ENCODE measurements at regions not wholly inside any gene's neighbourhood (a gene's known extent, or its start where the extent isn't known, plus 50 kb on each side); places are given as distances from the start of the nearest gene placed in this dataset.

GRCh38 chr4:12545812-12546211, 938.3 kb downstream of the RAB28 start:
- Histone ChIP-seq H3K9ac (ENCODE audit: low read depth, low read length) (no peak overlapping the region), H3K36me3 (ENCODE audit: insufficient read depth, low read length) (no peaks in the 10 kb centered on the region), H3K4me2 (ENCODE audit: low read length) (no peak overlapping the region), H3K27me3 (ENCODE audit: control insufficient read depth, insufficient read depth, low read length) (no peaks in the 10 kb centered on the region), H3K4me1 (ENCODE audit: control insufficient read depth, insufficient read depth, low read length) (no peaks in the 10 kb centered on the region), H3K9me3 (replicated peaks; ENCODE audit: low read length) (peaks cover 11% of the 10 kb centered on the region), H3K4me3 (ENCODE audit: low read length) (no peak overlapping the region)

GRCh38 chr4:12538162-12538561, 946.0 kb downstream of the RAB28 start:
- Histone ChIP-seq H3K36me3 (ENCODE audit: insufficient read depth, low read length) (no peaks in the 10 kb centered on the region), H3K9ac (ENCODE audit: low read depth, low read length) (no peak overlapping the region), H3K9me3 (replicated peaks; ENCODE audit: low read length) (no peaks in the 10 kb centered on the region), H3K4me2 (ENCODE audit: low read length) (no peak overlapping the region), H3K4me1 (ENCODE audit: control insufficient read depth, insufficient read depth, low read length) (no peaks in the 10 kb centered on the region), H3K4me3 (ENCODE audit: low read length) (no peak overlapping the region), H3K27me3 (ENCODE audit: control insufficient read depth, insufficient read depth, low read length) (no peaks in the 10 kb centered on the region)

- no peaks in the 10 kb centered on the region for H3K36me3 ChIP-seq (ENCODE audit: insufficient read depth, low read length)
- H3K4me3 ChIP-seq (ENCODE audit: low read length): no peak overlapping the region
- no peaks in the 10 kb centered on the region for H3K27me3 ChIP-seq (ENCODE audit: control insufficient read depth, insufficient read depth, low read length)
- no peak overlapping the region for H3K9ac ChIP-seq (ENCODE audit: low read depth, low read length)
- no peak overlapping the region for H3K4me2 ChIP-seq (ENCODE audit: low read length)
- H3K4me1 ChIP-seq (ENCODE audit: control insufficient read depth, insufficient read depth, low read length): no peaks in the 10 kb centered on the region
- no peaks in the 10 kb centered on the region for H3K9me3 ChIP-seq (replicated peaks; ENCODE audit: low read length)
Observed at GRCh38 chr4:12534684-12535083, 949.5 kb downstream of the RAB28 start.

GRCh38 chr4:12519426-12519825, 964.7 kb downstream of the RAB28 start:
- Histone ChIP-seq H3K9me3 (replicated peaks; ENCODE audit: low read length) (peaks cover 6% of the 10 kb centered on the region), H3K4me1 (ENCODE audit: control insufficient read depth, insufficient read depth, low read length) (no peaks in the 10 kb centered on the region), H3K27me3 (ENCODE audit: control insufficient read depth, insufficient read depth, low read length) (no peaks in the 10 kb centered on the region), H3K9ac (ENCODE audit: low read depth, low read length) (no peak overlapping the region), H3K4me3 (ENCODE audit: low read length) (no peak overlapping the region), H3K4me2 (ENCODE audit: low read length) (no peak overlapping the region), H3K36me3 (ENCODE audit: insufficient read depth, low read length) (no peaks in the 10 kb centered on the region)

GRCh38 chr4:12507868-12508481, 976.2 kb downstream of the RAB28 start:
- Histone ChIP-seq H3K4me3 (ENCODE audit: low read length) (no peak overlapping the region), H3K4me1 (ENCODE audit: control insufficient read depth, insufficient read depth, low read length) (no peaks in the 10 kb centered on the region), H3K27me3 (ENCODE audit: control insufficient read depth, insufficient read depth, low read length) (no peaks in the 10 kb centered on the region), H3K4me2 (ENCODE audit: low read length) (no peak overlapping the region), H3K36me3 (ENCODE audit: insufficient read depth, low read length) (no peaks in the 10 kb centered on the region), H3K9ac (ENCODE audit: low read depth, low read length) (no peak overlapping the region), H3K9me3 (replicated peaks; ENCODE audit: low read length) (peaks cover 5% of the 10 kb centered on the region)

- H3K36me3 ChIP-seq (ENCODE audit: insufficient read depth, low read length): no peaks in the 10 kb centered on the region
- H3K9ac ChIP-seq (ENCODE audit: low read depth, low read length): no peak overlapping the region
- H3K4me3 ChIP-seq (ENCODE audit: low read length): no peak overlapping the region
- H3K27me3 ChIP-seq (ENCODE audit: control insufficient read depth, insufficient read depth, low read length): no peaks in the 10 kb centered on the region
- peaks cover 5% of the 10 kb centered on the region for H3K9me3 ChIP-seq (replicated peaks; ENCODE audit: low read length)
- no peaks in the 10 kb centered on the region for H3K4me1 ChIP-seq (ENCODE audit: control insufficient read depth, insufficient read depth, low read length)
- no peak overlapping the region for H3K4me2 ChIP-seq (ENCODE audit: low read length)
Observed at GRCh38 chr4:12500409-12500808, 983.7 kb downstream of the RAB28 start.

GRCh38 chr4:12499693-12500092, 984.4 kb downstream of the RAB28 start:
- Histone ChIP-seq H3K9ac (ENCODE audit: low read depth, low read length) (no peak overlapping the region), H3K4me3 (ENCODE audit: low read length) (no peak overlapping the region), H3K4me1 (ENCODE audit: control insufficient read depth, insufficient read depth, low read length) (no peaks in the 10 kb centered on the region), H3K36me3 (ENCODE audit: insufficient read depth, low read length) (no peaks in the 10 kb centered on the region), H3K27me3 (ENCODE audit: control insufficient read depth, insufficient read depth, low read length) (no peaks in the 10 kb centered on the region), H3K9me3 (replicated peaks; ENCODE audit: low read length) (peaks cover 5% of the 10 kb centered on the region), H3K4me2 (ENCODE audit: low read length) (no peak overlapping the region)

- Histone ChIP-seq H3K36me3 (ENCODE audit: insufficient read depth, low read length) (no peaks in the 10 kb centered on the region), H3K27me3 (ENCODE audit: control insufficient read depth, insufficient read depth, low read length) (no peaks in the 10 kb centered on the region), H3K9ac (ENCODE audit: low read depth, low read length) (no peak overlapping the region), H3K4me2 (ENCODE audit: low read length) (no peak overlapping the region), H3K4me1 (ENCODE audit: control insufficient read depth, insufficient read depth, low read length) (no peaks in the 10 kb centered on the region), H3K9me3 (replicated peaks; ENCODE audit: low read length) (no peaks in the 10 kb centered on the region), H3K4me3 (ENCODE audit: low read length) (no peak overlapping the region)
Observed at GRCh38 chr4:12495211-12495610, 988.9 kb downstream of the RAB28 start.

GRCh38 chr4:12492730-12493393, 991.3 kb downstream of the RAB28 start:
- H3K9ac ChIP-seq (ENCODE audit: low read depth, low read length): no peak overlapping the region
- H3K9me3 ChIP-seq (replicated peaks; ENCODE audit: low read length): no peaks in the 10 kb centered on the region
- no peaks in the 10 kb centered on the region for H3K27me3 ChIP-seq (ENCODE audit: control insufficient read depth, insufficient read depth, low read length)
- no peak overlapping the region for H3K4me2 ChIP-seq (ENCODE audit: low read length)
- H3K36me3 ChIP-seq (ENCODE audit: insufficient read depth, low read length): no peaks in the 10 kb centered on the region
- H3K4me1 ChIP-seq (ENCODE audit: control insufficient read depth, insufficient read depth, low read length): no peaks in the 10 kb centered on the region
- H3K4me3 ChIP-seq (ENCODE audit: low read length): no peak overlapping the region

GRCh38 chr4:12488672-12489071, 995.5 kb downstream of the RAB28 start:
- Histone ChIP-seq H3K36me3 (ENCODE audit: insufficient read depth, low read length) (no peaks in the 10 kb centered on the region), H3K9ac (ENCODE audit: low read depth, low read length) (no peak overlapping the region), H3K27me3 (ENCODE audit: control insufficient read depth, insufficient read depth, low read length) (no peaks in the 10 kb centered on the region), H3K4me2 (ENCODE audit: low read length) (no peak overlapping the region), H3K4me3 (ENCODE audit: low read length) (no peak overlapping the region), H3K9me3 (replicated peaks; ENCODE audit: low read length) (no peaks in the 10 kb centered on the region), H3K4me1 (ENCODE audit: control insufficient read depth, insufficient read depth, low read length) (no peaks in the 10 kb centered on the region)

- Histone ChIP-seq H3K9ac (ENCODE audit: low read depth, low read length) (no peak overlapping the region), H3K27me3 (ENCODE audit: control insufficient read depth, insufficient read depth, low read length) (no peaks in the 10 kb centered on the region)
Observed at GRCh38 chr4:12487000-12487399, 997.1 kb downstream of the RAB28 start.

GRCh38 chr4:12472087-12472486, 1012.1 kb downstream of the RAB28 start:
- Histone ChIP-seq H3K4me1 (ENCODE audit: control insufficient read depth, insufficient read depth, low read length) (no peaks in the 10 kb centered on the region), H3K9me3 (replicated peaks; ENCODE audit: low read length) (peaks cover 4% of the 10 kb centered on the region), H3K4me3 (ENCODE audit: low read length) (no peak overlapping the region), H3K9ac (ENCODE audit: low read depth, low read length) (no peak overlapping the region), H3K36me3 (ENCODE audit: insufficient read depth, low read length) (no peaks in the 10 kb centered on the region), H3K27me3 (ENCODE audit: control insufficient read depth, insufficient read depth, low read length) (no peaks in the 10 kb centered on the region), H3K4me2 (ENCODE audit: low read length) (no peak overlapping the region)

More at GRCh38 chr4:12487000-12487399, 997.1 kb downstream of the RAB28 start:
- Histone ChIP-seq H3K9me3 (replicated peaks; ENCODE audit: low read length) (no peaks in the 10 kb centered on the region), H3K4me2 (ENCODE audit: low read length) (no peak overlapping the region), H3K4me1 (ENCODE audit: control insufficient read depth, insufficient read depth, low read length) (no peaks in the 10 kb centered on the region), H3K4me3 (ENCODE audit: low read length) (no peak overlapping the region), H3K36me3 (ENCODE audit: insufficient read depth, low read length) (no peaks in the 10 kb centered on the region)
